CD14-positive monocyte (primary cell): ENCODE measurements at regions not wholly inside any gene's neighbourhood (a gene's known extent, or its start where the extent isn't known, plus 50 kb on each side); places are given as distances from the start of the nearest gene placed in this dataset.
"Not testable (repeated sequence)": the region's sequence is repeated elsewhere in the genome, so short reads cannot be mapped to it uniquely, and the experiment has no call there.

Experiments used
- DNase-seq, 3 donors: peaks; one replicate each; pipeline ENCODE4 v3.0.0-alpha.2; 2011 to 2022
- H2AFZ ChIP-seq: 2 replicates; pipeline ENCODE4 v1.6.0; 2012; ENCODE audit warnings: mild to moderate bottlenecking, low read depth, low read length, inconsistent platforms; ENCODE audit not compliant: insufficient read depth, poor library complexity, severe bottlenecking
- H3K27ac ChIP-seq, 2 donors: 1 replicate in 1 of 2; 2 replicates in 1 of 2; pipeline ENCODE4 v1.5.1; 2012 to 2013; ENCODE audit warnings: low read length in 2 of 2, control low read depth in 1 of 2, inconsistent platforms in 1 of 2, low read depth in 1 of 2, mild to moderate bottlenecking in 1 of 2
- H3K27me3 ChIP-seq, 2 donors: one replicate each; pipeline versions ENCODE4 v1.6.0 to v1.6.1; 2011 to 2013; ENCODE audit warnings: low read length in 2 of 2; ENCODE audit not compliant: control insufficient read depth in 2 of 2, insufficient read depth in 2 of 2
- H3K36me3 ChIP-seq, 2 donors: replicated peaks in 1 of 2; 1 replicate in 1 of 2; 2 replicates in 1 of 2; pipeline versions ENCODE4 v1.5.1 to v1.6.1; 2012 to 2013; ENCODE audit warnings: low read length in 2 of 2, control low read depth in 1 of 2, inconsistent platforms in 1 of 2, mild to moderate bottlenecking in 1 of 2; ENCODE audit not compliant: insufficient read depth in 2 of 2, control insufficient read depth in 1 of 2
- H3K4me1 ChIP-seq, 2 donors: 1 replicate in 1 of 2; 2 replicates in 1 of 2; pipeline versions ENCODE4 v1.5.1 to v1.6.1; 2012 to 2013; ENCODE audit warnings: low read length in 2 of 2, control low read depth in 1 of 2, inconsistent platforms in 1 of 2, mild to moderate bottlenecking in 1 of 2, moderate library complexity in 1 of 2; ENCODE audit not compliant: insufficient read depth in 2 of 2, control insufficient read depth in 1 of 2
- H3K4me2 ChIP-seq: replicated peaks from 2 replicates; pipeline ENCODE3; 2012; ENCODE audit warnings: low read length, moderate library complexity, mild to moderate bottlenecking; ENCODE audit not compliant: poor library complexity, severe bottlenecking; ENCODE audit errors: extremely low read depth
- H3K4me3 ChIP-seq, 3 experiments: fragments of 200-600 bp in 1 of 3; sonication (generic) in 1 of 3; replicated peaks in 1 of 3; 1 replicate in 2 of 3; 2 replicates in 1 of 3; pipeline ENCODE4 v1.5.1; 2011 to 2013; ENCODE audit warnings: low read length in 3 of 3, mild to moderate bottlenecking in 3 of 3, control low read depth in 2 of 3, low read depth in 2 of 3, inconsistent platforms in 1 of 3, moderate library complexity in 1 of 3
- H3K79me2 ChIP-seq: 2 replicates; pipeline ENCODE4 v1.6.0; 2012; ENCODE audit warnings: mild to moderate bottlenecking, control low read depth, inconsistent platforms, low read length, moderate library complexity; ENCODE audit not compliant: insufficient read depth
- H3K9ac ChIP-seq: 2 replicates; pipeline ENCODE4 v1.6.0; 2017; ENCODE audit warnings: low read length, mild to moderate bottlenecking; ENCODE audit not compliant: insufficient read depth, poor library complexity, severe bottlenecking
- H3K9me3 ChIP-seq, 2 donors: replicated peaks in 1 of 2; 1 replicate in 1 of 2; 2 replicates in 1 of 2; pipeline versions ENCODE4 v1.5.1 to v1.6.1; 2012 to 2013; ENCODE audit warnings: low read length in 2 of 2, control low read depth in 1 of 2; ENCODE audit not compliant: control insufficient read depth in 1 of 2, insufficient read depth in 1 of 2
- H4K20me1 ChIP-seq: 2 replicates; pipeline ENCODE4 v1.6.0; 2012; ENCODE audit warnings: mild to moderate bottlenecking, low read length, control low read depth, moderate library complexity; ENCODE audit not compliant: insufficient read depth
- H3K27ac Mint-ChIP-seq, 7 donors: one replicate each; pipeline ENCODE4 v1.8.0; 2020; ENCODE audit warnings: mild to moderate bottlenecking in 7 of 7, mixed read lengths in 7 of 7, moderate library complexity in 6 of 7, inconsistent platforms in 2 of 7
- H3K27me3 Mint-ChIP-seq, 3 donors: one replicate each; pipeline ENCODE4 v1.8.0; 2021 to 2022; ENCODE audit warnings: low read depth in 3 of 3, mild to moderate bottlenecking in 3 of 3, mixed read lengths in 3 of 3, moderate library complexity in 3 of 3, inconsistent platforms in 1 of 3
- H3K36me3 Mint-ChIP-seq, 2 donors: one replicate each; pipeline ENCODE4 v1.8.0; 2020; ENCODE audit warnings: mixed read lengths in 2 of 2, inconsistent platforms in 1 of 2, mild to moderate bottlenecking in 1 of 2
- H3K4me1 Mint-ChIP-seq: one replicate; pipeline ENCODE4 v1.8.0; 2020; ENCODE audit warnings: mild to moderate bottlenecking, mixed read lengths
- H3K4me3 Mint-ChIP-seq, 2 donors: one replicate each; pipeline ENCODE4 v1.8.0; 2020; ENCODE audit warnings: mild to moderate bottlenecking in 2 of 2, mixed read lengths in 2 of 2, moderate library complexity in 1 of 2
- H3K9me3 Mint-ChIP-seq, 7 donors: one replicate each; pipeline ENCODE4 v1.8.0; 2020 to 2022; ENCODE audit warnings: mixed read lengths in 7 of 7, mild to moderate bottlenecking in 6 of 7, moderate library complexity in 6 of 7, inconsistent platforms in 2 of 7
- WGBS: methylation state at CpG from one replicate; pipeline ENCODE4 v1.1.5; 2013; ENCODE audit warnings: missing lambda C conversion rate; ENCODE audit not compliant: insufficient coverage; 5-methylcytosine and 5-hydroxymethylcytosine counted together
- intact Hi-C, 2 donors: fragments of 100-400 bp; cut with micrococcal nuclease; formaldehyde crosslinking; loops; one replicate each; pipeline versions ENCODE4 v1.15.0 to v1.15.1; 2023
- TF ChIP-seq, protein P1 (sequence below): fragments of 200-600 bp; IDR thresholded peaks from one replicate; pipeline ENCODE4 v1.8.0; 2022; ENCODE audit warnings: antibody characterized with exemption, mild to moderate bottlenecking

GRCh38 chr5:91486638-91487037 is 103.5 kb upstream of the ARRDC3 start:
- H3K9me3 Mint-ChIP-seq, result peaks cover 0 to 5% (median 0%) of the 10 kb centered on the region in 7 donors
- TF ChIP-seq, protein P1, sequence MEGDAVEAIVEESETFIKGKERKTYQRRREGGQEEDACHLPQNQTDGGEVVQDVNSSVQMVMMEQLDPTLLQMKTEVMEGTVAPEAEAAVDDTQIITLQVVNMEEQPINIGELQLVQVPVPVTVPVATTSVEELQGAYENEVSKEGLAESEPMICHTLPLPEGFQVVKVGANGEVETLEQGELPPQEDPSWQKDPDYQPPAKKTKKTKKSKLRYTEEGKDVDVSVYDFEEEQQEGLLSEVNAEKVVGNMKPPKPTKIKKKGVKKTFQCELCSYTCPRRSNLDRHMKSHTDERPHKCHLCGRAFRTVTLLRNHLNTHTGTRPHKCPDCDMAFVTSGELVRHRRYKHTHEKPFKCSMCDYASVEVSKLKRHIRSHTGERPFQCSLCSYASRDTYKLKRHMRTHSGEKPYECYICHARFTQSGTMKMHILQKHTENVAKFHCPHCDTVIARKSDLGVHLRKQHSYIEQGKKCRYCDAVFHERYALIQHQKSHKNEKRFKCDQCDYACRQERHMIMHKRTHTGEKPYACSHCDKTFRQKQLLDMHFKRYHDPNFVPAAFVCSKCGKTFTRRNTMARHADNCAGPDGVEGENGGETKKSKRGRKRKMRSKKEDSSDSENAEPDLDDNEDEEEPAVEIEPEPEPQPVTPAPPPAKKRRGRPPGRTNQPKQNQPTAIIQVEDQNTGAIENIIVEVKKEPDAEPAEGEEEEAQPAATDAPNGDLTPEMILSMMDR, result no peak
- H3K9me3 ChIP-seq, result no peaks in the 10 kb centered on the region

DNA sequence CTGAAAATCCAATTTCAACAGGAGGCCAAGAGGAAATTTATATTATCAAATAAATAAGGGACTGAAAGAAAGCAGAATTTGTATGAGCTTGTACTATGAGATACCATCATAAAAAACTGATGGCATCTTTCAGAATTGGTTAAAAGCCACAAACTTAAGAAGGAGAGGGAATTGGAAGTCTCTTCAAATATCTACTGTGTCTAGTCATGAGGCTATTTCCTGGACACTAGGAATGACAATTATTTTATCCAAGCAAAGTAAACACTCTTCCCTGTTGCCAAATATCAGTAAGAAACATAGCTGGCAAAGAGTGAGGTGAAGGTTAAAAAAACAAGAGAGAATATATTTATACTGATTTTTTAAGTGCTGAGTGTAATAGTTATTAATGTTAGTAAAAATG is 101.5 kb upstream of the ARRDC3 start:
- TF ChIP-seq, protein P1, result no peak
- Mint-ChIP-seq H3K9me3 (peaks cover 0 to 5% (median 0%) of the 10 kb centered on the region in 7 donors), H3K27me3 (no peaks in the 10 kb centered on the region), H3K27ac (no peak overlapping the region), H3K36me3 (no peaks in the 10 kb centered on the region), H3K4me1 (peaks cover 2% of the 10 kb centered on the region), H3K4me3 (no peak overlapping the region)
- no peak overlapping the region for H3K4me3 ChIP-seq
- no peaks in the 10 kb centered on the region for H4K20me1 ChIP-seq
- no peaks in the 10 kb centered on the region for H3K9me3 ChIP-seq
- H3K4me1 ChIP-seq, result no peaks in the 10 kb centered on the region
- H3K27ac ChIP-seq, result no peak overlapping the region
- H3K27me3 ChIP-seq, result no peaks in the 10 kb centered on the region
- DNase-seq, result no peak
- H3K9ac ChIP-seq, result no peak overlapping the region
- H3K36me3 ChIP-seq, result no peaks in the 10 kb centered on the region
- no peak overlapping the region for H2AFZ ChIP-seq
- H3K4me2 ChIP-seq, result no peak overlapping the region
- H3K79me2 ChIP-seq, result no peaks in the 10 kb centered on the region
- intact Hi-C loops, result no loop called here

More at GRCh38 chr5:91486638-91487037, 103.5 kb upstream of the ARRDC3 start:
- no peaks in the 10 kb centered on the region for H3K27me3 ChIP-seq
- WGBS, result no CpG with 5 or more reads among the region's 2 CpGs
- no peaks in the 10 kb centered on the region for H3K4me1 ChIP-seq
- Mint-ChIP-seq H3K4me1 (no peaks in the 10 kb centered on the region), H3K4me3 (no peak overlapping the region), H3K36me3 (no peaks in the 10 kb centered on the region), H3K27me3 (peaks cover 0 to 2% (median 0%) of the 10 kb centered on the region in 3 donors), H3K27ac (no peak overlapping the region)
- no peaks in the 10 kb centered on the region for H4K20me1 ChIP-seq
- intact Hi-C loops, result no loop called here
- no peak for DNase-seq
- no peak overlapping the region for H3K4me3 ChIP-seq
- no peak overlapping the region for H3K9ac ChIP-seq
- H3K4me2 ChIP-seq, result no peak overlapping the region
- H3K27ac ChIP-seq, result no peak overlapping the region
- H3K79me2 ChIP-seq, result no peaks in the 10 kb centered on the region
- no peaks in the 10 kb centered on the region for H3K36me3 ChIP-seq
- no peak overlapping the region for H2AFZ ChIP-seq

DNA sequence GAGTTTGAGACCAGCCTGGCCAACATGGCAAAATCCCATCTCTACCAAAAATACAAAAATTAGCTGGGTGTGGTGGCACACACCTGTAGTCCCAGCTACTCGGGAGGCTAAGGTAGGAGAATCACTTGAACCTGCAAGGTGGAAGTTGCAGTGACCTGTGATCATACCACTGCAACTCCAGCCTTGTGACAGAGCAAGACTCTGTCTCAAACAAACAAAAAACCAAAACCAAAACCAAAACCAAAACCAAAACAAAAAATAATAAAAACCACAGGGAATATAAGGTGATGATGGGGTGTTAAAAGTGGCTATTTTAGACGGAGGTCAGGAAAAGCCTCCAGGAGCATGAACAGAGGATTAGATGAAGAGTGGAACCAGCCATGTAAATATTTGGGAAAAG is 96.3 kb upstream of the ARRDC3 start:
- H3K4me2 ChIP-seq, DNase-seq, H3K36me3 ChIP-seq, intact Hi-C loops, H3K79me2 ChIP-seq, H4K20me1 ChIP-seq, H3K27me3 Mint-ChIP-seq, H3K36me3 Mint-ChIP-seq, H3K4me3 ChIP-seq, H3K9me3 Mint-ChIP-seq, H3K9me3 ChIP-seq, H3K27me3 ChIP-seq, H3K4me1 Mint-ChIP-seq, H3K27ac ChIP-seq, H2AFZ ChIP-seq, H3K4me1 ChIP-seq, H3K9ac ChIP-seq, H3K4me3 Mint-ChIP-seq: not testable (repeated sequence)
- peak overlapping the region in 2 of 7 donors; percentile 15 to 26 for H3K27ac Mint-ChIP-seq
- WGBS, result no CpG with 5 or more reads among the region's 2 CpGs
